ENCODE measurements at regions not wholly inside any gene's neighbourhood (a gene's known extent, or its start where the extent isn't known, plus 50 kb on each side); places are given as distances from the start of the nearest gene placed in this dataset.
A peak's percentile ranks its signal among the peaks of the same experiment; 100 is the strongest.

GRCh38 chr5:146940295-146940694 lies 61.7 kb upstream of the PPP2R2B start:
- no peak for DNase-seq

DNA sequence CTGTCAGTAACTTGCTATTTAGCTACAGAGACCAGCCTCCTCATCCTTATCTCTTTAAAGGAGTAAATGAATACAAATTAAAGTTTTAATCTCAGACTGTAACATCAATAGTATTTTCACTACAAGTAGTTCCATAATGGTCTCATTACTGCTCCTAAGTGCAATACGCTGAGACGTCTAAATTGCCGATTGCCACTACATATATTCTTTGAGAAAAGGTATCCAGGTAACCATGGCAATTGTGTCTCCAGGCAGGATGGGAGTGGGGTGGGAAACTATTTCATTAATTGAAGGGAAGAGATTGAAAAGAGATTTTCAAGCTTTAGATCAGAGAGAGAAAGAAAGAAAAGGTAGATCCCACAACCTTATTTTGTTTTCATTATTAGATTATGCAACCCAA lies 65.5 kb upstream of the PPP2R2B start:
- no peak for DNase-seq

DNA sequence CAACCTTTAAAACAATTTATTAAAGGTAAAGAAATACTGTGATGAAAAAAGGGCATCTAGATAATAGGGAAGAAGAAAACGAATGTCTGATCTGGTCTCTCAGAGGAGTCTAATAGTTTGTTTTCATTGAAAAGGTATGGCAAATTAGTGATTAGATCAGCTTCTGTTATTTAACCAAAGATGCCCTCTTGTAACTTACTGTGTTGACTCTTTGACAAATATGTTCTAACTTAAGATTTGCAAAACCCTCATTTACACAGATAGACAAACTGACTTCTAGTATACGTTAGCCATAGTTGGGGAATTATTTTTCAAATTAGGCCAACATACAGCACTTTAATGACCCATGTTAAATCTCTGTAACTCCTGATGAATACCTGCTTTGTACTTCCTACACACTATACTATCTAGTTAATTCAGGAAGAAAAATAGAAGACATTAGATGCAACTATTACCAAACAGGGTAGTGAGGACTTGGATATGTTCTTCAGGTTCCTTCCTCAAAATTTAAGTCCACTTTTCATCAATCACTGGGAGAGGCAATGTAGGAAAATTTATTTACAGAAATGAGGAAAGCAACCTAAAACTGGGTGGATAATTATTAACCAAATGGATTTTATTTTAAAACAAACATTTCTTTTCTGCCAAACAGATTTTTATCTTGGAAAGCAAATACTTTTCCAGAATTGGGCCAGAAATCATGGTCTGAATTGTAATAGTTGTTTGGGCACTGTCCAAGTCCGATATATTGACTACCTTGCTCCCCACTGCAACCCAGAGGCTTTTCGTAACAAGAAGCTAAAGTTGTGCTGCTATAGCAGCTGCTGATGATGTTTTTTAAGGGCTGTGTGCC lies 66.4 kb upstream of the PPP2R2B start:
- no peak for DNase-seq

- DNase-seq, result no peak
Measured at GRCh38 chr5:146945617-146946084, 67.1 kb upstream of the PPP2R2B start.

DNA sequence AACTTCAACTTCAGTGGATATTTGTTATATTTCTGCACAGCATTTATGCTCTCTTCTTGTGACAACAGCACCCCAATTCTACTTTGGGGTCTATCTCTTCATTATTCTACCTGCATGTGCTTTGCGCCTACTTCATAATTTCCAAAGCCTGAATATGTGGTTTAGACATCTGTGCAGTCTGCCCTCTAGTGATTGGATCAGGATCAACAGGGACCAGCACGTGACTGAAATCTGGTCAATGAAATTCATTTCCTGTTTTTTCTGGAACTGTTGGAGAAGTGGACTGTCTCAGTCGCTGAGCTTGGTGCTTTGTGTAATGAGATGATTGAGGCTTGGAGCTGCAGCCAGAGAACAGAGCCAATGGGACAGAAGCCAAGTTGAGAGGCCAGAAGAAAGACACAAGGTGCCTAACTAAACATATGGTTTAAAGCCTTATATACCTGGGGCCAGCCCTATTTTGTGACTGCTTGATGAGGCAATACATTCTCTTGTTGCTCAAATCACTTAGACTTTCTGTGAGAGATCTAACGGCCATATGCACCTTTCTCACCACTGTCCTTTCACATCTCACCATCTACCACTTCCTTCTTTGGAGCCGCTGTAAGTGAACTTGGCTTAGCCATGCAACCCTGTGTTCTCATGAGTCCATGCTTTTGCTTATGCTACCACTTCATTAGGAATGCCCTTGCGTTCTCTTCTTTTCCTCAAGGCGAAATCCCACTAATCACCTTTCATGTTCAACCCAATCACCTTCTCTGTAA lies 68.8 kb upstream of the PPP2R2B start:
- no peak for DNase-seq

- no peak for DNase-seq
Measured at GRCh38 chr5:146948666-146949065, 70.1 kb upstream of the PPP2R2B start.

DNA sequence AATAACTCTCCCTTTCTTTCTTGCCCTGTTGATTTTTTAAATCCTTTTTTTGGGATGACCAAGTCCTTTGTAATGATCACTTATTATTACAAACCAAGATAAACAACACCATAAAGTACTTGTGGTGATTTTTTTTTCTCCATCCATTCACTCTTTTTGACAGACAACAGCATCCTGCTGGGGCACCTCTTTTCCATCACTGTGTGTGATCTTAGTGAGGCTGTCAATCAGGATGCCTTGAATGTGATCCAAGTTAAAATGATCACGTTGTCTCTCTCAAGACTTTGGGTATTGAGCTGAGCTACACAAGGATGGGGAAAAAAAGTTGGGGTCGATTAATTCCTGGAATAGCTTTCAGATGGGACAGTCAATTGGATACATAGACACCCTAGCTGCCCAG lies 73.6 kb upstream of the PPP2R2B start:
- no peak for DNase-seq

DNA sequence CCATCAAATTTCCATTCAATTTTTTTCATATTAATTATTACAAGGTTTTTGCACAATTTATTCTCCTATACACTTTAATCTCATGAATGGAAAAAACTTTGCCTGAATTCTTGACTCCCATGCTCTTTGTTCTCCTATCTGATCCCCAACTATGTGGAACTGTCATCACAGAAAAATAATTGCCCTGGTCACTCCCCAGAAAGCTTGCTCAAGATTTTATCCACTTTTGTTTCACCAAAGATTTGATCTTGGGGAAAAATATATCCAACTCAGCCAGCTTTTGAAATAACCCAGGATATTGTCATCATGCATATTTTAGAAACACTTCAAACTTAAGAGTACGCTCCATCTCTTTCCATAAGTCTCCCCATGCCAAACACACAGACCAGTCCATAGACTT lies 77.7 kb upstream of the PPP2R2B start:
- no peak for DNase-seq

- no peak for DNase-seq
Measured at GRCh38 chr5:146959360-146959759, 80.8 kb upstream of the PPP2R2B start.

DNA sequence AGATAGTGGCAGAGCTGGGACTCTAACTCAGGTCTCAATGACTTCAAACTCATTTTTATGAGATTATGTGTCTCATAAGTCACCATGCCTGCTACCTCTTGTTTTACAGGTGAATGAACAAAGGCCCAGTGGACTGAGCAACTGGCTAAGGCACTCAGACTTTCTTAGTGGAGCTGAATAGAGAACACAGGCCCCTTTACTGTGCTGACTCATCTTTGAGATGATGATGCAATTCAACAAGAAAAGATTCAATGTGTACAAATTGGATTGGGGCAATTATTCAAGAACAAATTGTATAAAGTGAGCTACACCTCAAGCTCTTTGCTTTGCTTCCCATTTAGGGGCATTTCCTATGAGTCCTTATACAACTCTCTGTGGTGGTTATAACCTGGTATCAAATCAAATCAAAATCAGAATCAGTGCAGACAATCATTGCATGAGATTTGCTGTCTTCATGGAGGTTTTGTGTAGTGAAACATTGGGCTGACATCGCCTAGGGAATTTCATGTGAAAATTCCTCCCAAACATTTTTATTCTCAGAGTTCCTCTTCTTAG lies 84.3 kb upstream of the PPP2R2B start:
- no peak for DNase-seq

DNA sequence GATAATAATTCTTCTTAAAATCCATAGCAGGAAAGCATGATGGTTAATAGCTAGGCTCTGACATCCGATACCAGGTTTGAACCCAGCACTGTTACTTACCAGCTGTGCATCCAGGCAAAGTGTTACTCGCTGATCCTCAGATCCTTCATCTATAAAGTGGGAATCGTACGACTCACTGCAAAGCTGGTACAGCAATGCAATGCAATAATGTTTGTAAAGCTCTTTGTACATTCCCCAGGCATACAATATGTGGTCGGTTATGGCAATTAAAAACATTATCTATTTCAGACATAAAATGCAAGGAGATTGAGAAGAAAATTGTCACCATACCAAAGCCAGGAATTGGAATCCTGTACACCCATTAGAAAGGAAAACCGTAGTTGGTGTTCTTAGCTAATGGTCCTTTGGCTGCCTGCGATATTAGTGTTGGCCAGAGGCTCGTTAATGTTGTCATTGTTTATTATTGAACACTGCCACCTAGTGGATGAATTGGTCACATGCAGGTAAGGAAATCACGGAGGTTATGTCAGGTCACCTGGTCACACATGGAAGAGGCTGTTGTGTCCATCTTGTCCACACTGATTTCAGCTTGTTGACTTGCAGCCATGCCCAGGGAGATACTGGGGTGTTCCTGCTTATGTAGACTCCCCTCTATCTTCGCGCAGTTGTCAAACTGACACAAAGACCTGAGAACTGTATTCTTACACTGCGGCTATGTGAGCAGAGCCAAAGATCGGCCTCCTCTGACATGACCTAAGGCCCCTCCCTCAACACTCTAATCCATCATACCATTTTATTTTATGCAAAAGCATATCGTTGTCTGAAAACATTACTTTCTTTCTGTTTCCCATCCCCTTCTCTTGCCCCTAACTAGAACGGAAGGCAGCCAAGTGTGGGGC lies 87.5 kb upstream of the PPP2R2B start:
- DNase-seq, result peak; percentile 87

DNA sequence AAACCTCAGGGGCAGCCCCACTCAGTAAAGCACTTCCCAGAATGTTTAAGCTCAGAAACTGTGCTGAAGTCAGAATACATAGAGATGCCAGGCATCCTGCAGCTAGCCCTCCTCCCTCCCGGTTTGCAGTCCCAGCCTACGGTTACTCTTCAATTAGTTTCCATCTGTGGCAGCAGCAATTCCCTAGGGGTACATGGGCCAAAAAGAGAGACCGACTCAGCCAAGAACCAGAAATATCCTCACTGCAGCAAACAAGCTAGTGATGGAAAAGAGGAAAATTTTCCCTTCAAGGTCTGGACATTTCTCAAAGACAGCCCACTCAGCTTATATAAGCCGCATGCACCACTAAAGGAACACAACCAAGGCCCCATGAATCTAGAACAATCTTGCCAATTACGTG lies 89.1 kb upstream of the PPP2R2B start:
- DNase-seq, result peak; percentile 9

DNA sequence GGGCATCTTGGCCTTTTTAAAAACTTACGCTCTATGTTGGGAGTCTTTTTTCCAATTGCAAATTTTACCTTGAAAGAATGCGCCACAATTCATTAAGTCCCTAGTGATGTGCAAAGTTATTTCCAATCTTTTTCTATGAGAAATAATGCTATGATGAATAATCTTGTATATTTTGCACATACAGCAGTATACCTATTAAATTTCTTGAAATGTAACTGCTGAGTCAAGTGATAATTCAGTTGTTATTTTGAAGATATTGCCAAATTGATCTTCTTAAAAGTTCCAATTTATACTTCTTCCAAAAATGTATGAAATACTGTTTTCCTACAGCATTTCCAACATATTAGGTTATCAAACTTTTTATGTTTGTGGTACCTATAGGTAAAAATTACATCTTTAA lies 92.8 kb upstream of the PPP2R2B start:
- no peak for DNase-seq

DNA sequence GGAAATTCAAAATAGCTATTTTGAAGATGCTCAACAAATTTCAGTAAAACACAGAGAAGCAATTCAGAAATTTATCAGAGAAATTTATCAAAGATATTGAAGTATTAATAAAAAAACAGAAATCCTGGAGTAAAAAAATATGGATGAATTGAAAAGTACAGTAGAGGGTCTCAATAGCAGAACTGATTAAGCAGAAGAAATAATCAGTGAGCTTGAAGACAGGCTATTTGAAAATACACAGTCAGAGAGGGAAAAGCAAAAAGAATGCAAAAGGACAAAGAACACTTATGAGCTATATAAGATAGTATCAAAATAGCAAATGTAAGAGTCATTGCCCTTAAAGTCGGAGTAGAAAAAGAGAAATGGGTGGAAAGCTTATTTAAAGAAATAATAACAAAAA lies 107.9 kb upstream of the PPP2R2B start:
- no peak for DNase-seq

DNA sequence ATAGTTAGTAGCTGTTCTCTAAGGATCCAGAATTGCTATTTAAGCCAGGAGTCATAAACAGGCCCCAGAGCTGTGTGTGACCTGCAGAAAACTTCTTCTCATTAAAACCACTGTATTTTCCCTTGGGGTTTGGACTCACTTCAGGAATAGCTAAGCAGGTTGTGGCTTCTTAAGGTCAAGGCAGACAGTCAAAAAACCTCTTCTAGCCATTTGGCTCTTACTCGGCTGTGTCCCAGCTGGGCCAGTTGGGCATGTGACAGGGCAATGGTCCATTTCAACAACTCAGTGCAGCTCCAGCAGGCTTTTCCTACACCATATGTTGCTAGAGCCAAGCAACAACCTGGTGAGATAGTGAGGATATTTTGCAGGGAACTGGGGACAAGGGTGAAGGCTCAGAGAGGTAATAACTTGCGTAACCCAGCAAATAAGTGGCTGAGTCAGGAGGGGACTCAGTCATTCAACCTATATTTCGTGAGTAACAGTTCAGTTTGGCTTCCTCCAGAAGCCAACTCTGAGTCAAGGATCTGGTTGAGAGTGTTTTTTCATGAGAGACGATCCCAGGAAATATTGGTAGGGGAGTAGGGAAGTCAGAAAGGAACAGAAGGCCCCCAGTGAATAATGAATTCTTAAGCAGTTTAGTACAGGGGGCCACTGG lies 115.4 kb upstream of the PPP2R2B start:
- peak; percentile 46 for DNase-seq

- DNase-seq, result no peak
Measured at GRCh38 chr5:146995878-146996277, 117.3 kb upstream of the PPP2R2B start.

GRCh38 chr5:147015405-147015804 lies 136.8 kb upstream of the PPP2R2B start:
- DNase-seq, result no peak

- DNase-seq, result no peak
Measured at GRCh38 chr5:147017191-147017590, 138.6 kb upstream of the PPP2R2B start.

- no peak for DNase-seq
Measured at GRCh38 chr5:147017621-147018020, 139.1 kb upstream of the PPP2R2B start.

GRCh38 chr5:147018812-147019211 lies 140.3 kb upstream of the PPP2R2B start:
- no peak for DNase-seq

GRCh38 chr5:147036691-147037245 lies 158.2 kb upstream of the PPP2R2B start:
- DNase-seq, result no peak
